ENCODE measurements at regions not wholly inside any gene's neighbourhood (a gene's known extent, or its start where the extent isn't known, plus 50 kb on each side); places are given as distances from the start of the nearest gene placed in this dataset.

DNA sequence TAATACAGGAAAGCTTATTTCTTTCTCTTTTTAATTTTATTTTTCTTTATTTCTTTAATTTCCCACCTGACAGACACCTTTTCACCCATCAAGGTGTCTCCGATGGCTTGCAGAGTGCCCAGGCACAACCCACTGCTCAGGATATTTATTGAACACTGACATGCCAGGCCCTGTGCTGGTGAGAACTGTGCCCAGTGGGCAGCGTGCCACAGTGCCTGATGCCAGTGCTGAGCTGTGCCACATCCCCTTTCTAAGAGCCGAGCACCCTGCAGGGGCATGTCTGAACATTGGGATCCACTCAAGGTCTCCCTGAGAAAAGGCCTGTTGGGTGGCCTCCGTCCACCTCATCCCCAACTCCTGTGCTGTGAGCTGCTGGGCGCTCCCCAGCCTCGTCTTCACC lies 158.6 kb upstream of the RAB6C start:
- no peaks in the 10 kb centered on the region for H3K36me3 ChIP-seq
- no peaks in the 10 kb centered on the region for H3K9me3 ChIP-seq
- intact Hi-C loops (cut with DNase I): no loop called here
- H3K27ac ChIP-seq: no peak overlapping the region
- H3K4me1 ChIP-seq: no peaks in the 10 kb centered on the region
- 89 to 96% methylated on average over 5 to 6 of the region's 6 CpGs for WGBS, 2 donors
- no peak overlapping the region for H3K4me3 ChIP-seq (replicated peaks in 1 of 3)
- TF ChIP-seq, protein P1, sequence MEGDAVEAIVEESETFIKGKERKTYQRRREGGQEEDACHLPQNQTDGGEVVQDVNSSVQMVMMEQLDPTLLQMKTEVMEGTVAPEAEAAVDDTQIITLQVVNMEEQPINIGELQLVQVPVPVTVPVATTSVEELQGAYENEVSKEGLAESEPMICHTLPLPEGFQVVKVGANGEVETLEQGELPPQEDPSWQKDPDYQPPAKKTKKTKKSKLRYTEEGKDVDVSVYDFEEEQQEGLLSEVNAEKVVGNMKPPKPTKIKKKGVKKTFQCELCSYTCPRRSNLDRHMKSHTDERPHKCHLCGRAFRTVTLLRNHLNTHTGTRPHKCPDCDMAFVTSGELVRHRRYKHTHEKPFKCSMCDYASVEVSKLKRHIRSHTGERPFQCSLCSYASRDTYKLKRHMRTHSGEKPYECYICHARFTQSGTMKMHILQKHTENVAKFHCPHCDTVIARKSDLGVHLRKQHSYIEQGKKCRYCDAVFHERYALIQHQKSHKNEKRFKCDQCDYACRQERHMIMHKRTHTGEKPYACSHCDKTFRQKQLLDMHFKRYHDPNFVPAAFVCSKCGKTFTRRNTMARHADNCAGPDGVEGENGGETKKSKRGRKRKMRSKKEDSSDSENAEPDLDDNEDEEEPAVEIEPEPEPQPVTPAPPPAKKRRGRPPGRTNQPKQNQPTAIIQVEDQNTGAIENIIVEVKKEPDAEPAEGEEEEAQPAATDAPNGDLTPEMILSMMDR (IDR thresholded peaks at IDR 0.05): no peak
- TF ChIP-seq POLR2A (IDR thresholded peaks at IDR 0.05): no peak
- H3K27me3 ChIP-seq: no peaks in the 10 kb centered on the region
- DNase-seq: no peak

DNA sequence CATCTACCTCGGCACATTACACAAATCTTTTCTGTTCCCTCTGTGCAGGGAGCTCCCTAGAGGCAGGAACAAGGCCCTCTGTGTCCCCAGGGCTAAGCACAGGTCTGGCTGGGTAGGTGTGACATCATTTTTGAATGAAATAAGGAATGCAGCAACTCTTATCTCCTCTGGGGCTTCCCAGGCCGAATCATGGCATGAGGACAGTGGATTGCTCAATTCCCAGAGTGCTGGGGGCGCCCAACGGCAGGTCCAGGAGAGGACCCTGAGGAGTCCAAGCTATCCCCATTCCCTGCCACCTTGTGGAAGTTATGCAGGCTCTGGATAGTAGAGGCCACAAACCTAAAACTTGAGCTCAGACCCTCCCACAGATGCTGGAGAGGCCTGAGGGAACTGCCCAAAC lies 158.0 kb upstream of the RAB6C start:
- no peaks in the 10 kb centered on the region for H3K9me3 ChIP-seq
- no peak for DNase-seq
- no peak overlapping the region for H3K27ac ChIP-seq
- no peak overlapping the region for H3K4me3 ChIP-seq (replicated peaks in 1 of 3)
- WGBS, 2 donors: 80 to 96% methylated on average over 4 of the region's 4 CpGs
- H3K36me3 ChIP-seq: no peaks in the 10 kb centered on the region
- TF ChIP-seq, protein P1 (IDR thresholded peaks at IDR 0.05): no peak
- no peak for TF ChIP-seq POLR2A (IDR thresholded peaks at IDR 0.05)
- no peaks in the 10 kb centered on the region for H3K4me1 ChIP-seq
- intact Hi-C loops (cut with DNase I): no loop called here
- H3K27me3 ChIP-seq: no peaks in the 10 kb centered on the region

DNA sequence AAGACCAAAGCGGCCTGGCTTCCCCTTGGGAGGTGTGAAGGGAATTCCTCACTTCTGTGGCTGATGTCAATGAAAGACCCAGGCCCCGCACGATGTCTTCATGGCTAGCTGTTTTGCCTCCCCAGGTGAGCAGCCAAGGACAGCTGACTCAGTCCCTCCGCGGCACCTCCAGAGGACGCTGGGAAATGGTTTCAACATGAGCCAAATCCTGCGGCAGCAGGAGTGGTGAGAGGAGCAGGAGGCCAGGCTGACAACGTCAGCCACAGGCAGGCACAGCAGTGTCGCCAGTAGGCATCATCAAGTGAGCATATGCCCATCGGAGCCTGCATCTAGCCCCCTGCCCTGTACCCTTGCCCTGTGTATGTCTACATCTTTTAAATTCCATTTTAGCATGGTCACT lies 156.4 kb upstream of the RAB6C start:
- no peak for DNase-seq
- intact Hi-C loops (cut with DNase I): no loop called here
- Histone ChIP-seq H3K4me3 (replicated peaks in 1 of 3) (no peak overlapping the region), H3K27ac (no peak overlapping the region), H3K27me3 (no peaks in the 10 kb centered on the region), H3K36me3 (no peaks in the 10 kb centered on the region), H3K9me3 (no peaks in the 10 kb centered on the region), H3K4me1 (no peaks in the 10 kb centered on the region)
- no peak for TF ChIP-seq POLR2A (IDR thresholded peaks at IDR 0.05)
- TF ChIP-seq, protein P1 (IDR thresholded peaks at IDR 0.05): no peak
- WGBS, 2 donors: 82 to 87% methylated on average over 10 of the region's 10 CpGs

DNA sequence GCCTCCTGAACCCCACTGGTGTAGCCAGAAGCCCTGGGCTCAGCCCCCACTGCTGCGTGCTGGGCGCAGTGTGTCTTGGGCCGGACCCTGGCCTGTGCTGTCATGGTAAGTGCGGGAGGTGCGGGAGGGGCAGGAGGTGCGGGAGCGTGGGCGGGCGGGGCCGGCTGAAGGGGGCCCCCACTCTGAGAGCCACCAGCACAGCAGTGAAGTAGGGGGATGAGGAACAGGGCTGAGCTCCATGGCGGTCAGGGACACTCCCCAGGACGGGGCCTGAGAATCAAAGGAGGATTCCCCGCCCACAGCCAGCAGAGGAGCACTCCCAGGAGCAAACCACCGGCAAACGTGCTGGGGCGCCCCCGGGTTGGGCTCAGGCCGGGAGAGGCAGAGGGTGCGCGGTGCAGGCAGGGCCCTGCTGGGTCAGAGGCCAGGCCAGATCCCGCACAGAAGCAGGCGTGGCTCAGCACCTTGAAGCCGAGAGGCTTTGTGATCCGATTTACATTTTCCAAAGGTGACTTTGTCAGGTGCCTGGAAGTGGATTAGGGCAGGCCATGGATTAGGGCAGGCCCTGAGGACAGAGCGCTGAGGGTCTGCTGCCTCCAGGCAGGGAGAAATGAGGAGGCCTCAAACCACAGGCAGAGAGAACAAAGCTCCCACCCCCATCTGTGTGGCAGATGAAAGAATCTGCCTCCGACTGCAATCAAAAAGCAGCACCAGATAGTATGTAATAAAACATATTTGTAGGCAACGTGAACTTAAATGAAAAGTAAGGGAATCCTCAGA lies 152.0 kb upstream of the RAB6C start:
- Histone ChIP-seq H3K4me1 (no peaks in the 10 kb centered on the region), H3K36me3 (no peaks in the 10 kb centered on the region), H3K27me3 (no peaks in the 10 kb centered on the region), H3K27ac (no peak overlapping the region), H3K4me3 (replicated peaks in 1 of 3) (no peak overlapping the region), H3K9me3 (no peaks in the 10 kb centered on the region)
- WGBS, 2 donors: 66 to 73% methylated on average over 22 to 24 of the region's 27 CpGs
- TF ChIP-seq, protein P1 (IDR thresholded peaks at IDR 0.05): no peak
- TF ChIP-seq POLR2A (IDR thresholded peaks at IDR 0.05): no peak
- DNase-seq: no peak
- intact Hi-C loops (cut with DNase I): no loop called here

DNA sequence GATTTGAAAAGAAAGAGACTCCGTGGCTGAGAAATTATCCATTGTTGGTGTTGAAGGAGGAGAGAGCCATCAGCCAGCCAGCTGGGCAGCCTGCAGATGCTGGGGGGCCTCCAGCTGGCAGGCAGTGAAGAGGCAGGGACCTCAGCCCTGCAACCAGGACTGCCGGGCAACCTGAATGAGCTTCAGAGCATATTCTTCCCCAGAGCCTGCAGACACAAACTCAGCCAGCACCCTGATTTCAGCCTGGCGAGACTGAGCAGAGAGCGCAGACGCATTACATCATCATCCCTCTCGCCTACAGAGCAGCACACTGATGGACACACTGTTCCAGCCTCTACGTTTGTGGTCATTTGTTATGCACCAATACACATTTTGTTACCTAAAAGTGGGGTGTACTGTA lies 150.7 kb upstream of the RAB6C start:
- no peak for DNase-seq
- H3K4me1 ChIP-seq: no peaks in the 10 kb centered on the region
- H3K36me3 ChIP-seq: no peaks in the 10 kb centered on the region
- 69 to 84% methylated on average over 7 of the region's 7 CpGs for WGBS, 2 donors
- no peaks in the 10 kb centered on the region for H3K27me3 ChIP-seq
- no peak overlapping the region for H3K27ac ChIP-seq
- H3K4me3 ChIP-seq (replicated peaks in 1 of 3): no peak overlapping the region
- TF ChIP-seq, protein P1 (IDR thresholded peaks at IDR 0.05): no peak
- intact Hi-C loops (cut with DNase I): no loop called here
- no peaks in the 10 kb centered on the region for H3K9me3 ChIP-seq

Measured in thyroid gland (tissue), 4 donors.